ENCODE measurements at regions not wholly inside any gene's neighbourhood (a gene's known extent, or its start where the extent isn't known, plus 50 kb on each side); places are given as distances from the start of the nearest gene placed in this dataset.

- H3K4me1 ChIP-seq (ENCODE audit: control insufficient read depth, insufficient read depth, low read length), result no peaks in the 10 kb centered on the region
- H2BK15ac ChIP-seq (ENCODE audit: low read depth, low read length), result no peak overlapping the region
- no peaks in the 10 kb centered on the region for H3K36me3 ChIP-seq (ENCODE audit: control insufficient read depth, insufficient read depth, low read length)
- ATAC-seq (ENCODE audit: low read depth) (no peak), DNase-seq (no peak)
- H3K4ac ChIP-seq (ENCODE audit: low read depth, low read length), result no peak overlapping the region
- no peak overlapping the region for H3K23ac ChIP-seq (ENCODE audit: low read depth, low read length)
- H2BK20ac ChIP-seq (ENCODE audit: low read depth, low read length), result no peak overlapping the region
- no peak overlapping the region for H3K27ac ChIP-seq (ENCODE audit: insufficient read depth, low read length)
- no peak overlapping the region for H2BK120ac ChIP-seq (ENCODE audit: low read depth, low read length)
- no TSS peak for BruUV-seq (replicated peaks)
- H2AFZ ChIP-seq (replicated peaks; ENCODE audit: low read length, poor library complexity), result no peak overlapping the region
- H4K8ac ChIP-seq (ENCODE audit: low read depth in 2 of 2, low read length in 2 of 2), result no peak overlapping the region
- intact Hi-C loops (cut with micrococcal nuclease) (no loop called here), dilution Hi-C loops (cut with HindIII; ENCODE audit: low sequenced_read_pairs, unreplicated experiment) (no loop called here), in situ Hi-C loops (cut with MboI; ENCODE audit: low sequenced_read_pairs) (no loop called here)
- H3K9me3 ChIP-seq (ENCODE audit: control insufficient read depth, insufficient read depth, low read length), result no peaks in the 10 kb centered on the region
- H4K20me1 ChIP-seq (ENCODE audit: insufficient read depth, low read length), result no peaks in the 10 kb centered on the region
- H4K5ac ChIP-seq (ENCODE audit: low read depth, low read length), result no peak overlapping the region
- no peak overlapping the region for H2AK5ac ChIP-seq (ENCODE audit: low read depth, low read length)
- no peaks in the 10 kb centered on the region for H3K9me1 ChIP-seq (ENCODE audit: insufficient read depth, low read length)
- no peak overlapping the region for H3K56ac ChIP-seq (ENCODE audit: extremely low read depth, insufficient read depth, low read length)
- no peak overlapping the region for H3K18ac ChIP-seq (ENCODE audit: low read depth, low read length)
- CTCF ChIA-PET, result no interaction called here
- TF ChIP-seq FOS (IDR thresholded peaks at IDR 0.05; ENCODE audit: low read depth, low read length) (no peak), CHD1 (IDR thresholded peaks at IDR 0.05; ENCODE audit: low read depth, low read length) (no peak), MAZ (IDR thresholded peaks at IDR 0.05; ENCODE audit: borderline replicate concordance, low read depth, low read length) (no peak), RCOR1 (IDR thresholded peaks at IDR 0.05; ENCODE audit: insufficient replicate concordance, low read length) (no peak), SMC3 (IDR thresholded peaks at IDR 0.05; ENCODE audit: low read depth, low read length) (no peak), RFX5 (IDR thresholded peaks at IDR 0.05; ENCODE audit: low read depth, low read length) (no peak), NFE2L2 (IDR thresholded peaks at IDR 0.05; ENCODE audit: low read depth, low read length) (no peak)
- TF ChIP-seq, protein P1, sequence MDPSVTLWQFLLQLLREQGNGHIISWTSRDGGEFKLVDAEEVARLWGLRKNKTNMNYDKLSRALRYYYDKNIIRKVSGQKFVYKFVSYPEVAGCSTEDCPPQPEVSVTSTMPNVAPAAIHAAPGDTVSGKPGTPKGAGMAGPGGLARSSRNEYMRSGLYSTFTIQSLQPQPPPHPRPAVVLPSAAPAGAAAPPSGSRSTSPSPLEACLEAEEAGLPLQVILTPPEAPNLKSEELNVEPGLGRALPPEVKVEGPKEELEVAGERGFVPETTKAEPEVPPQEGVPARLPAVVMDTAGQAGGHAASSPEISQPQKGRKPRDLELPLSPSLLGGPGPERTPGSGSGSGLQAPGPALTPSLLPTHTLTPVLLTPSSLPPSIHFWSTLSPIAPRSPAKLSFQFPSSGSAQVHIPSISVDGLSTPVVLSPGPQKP (IDR thresholded peaks at IDR 0.05; ENCODE audit: borderline replicate concordance, low read depth, low read length), result no peak
- no peak overlapping the region for H3K9ac ChIP-seq (ENCODE audit: low read depth, low read length)
- no peak overlapping the region for H2AK9ac ChIP-seq (replicated peaks; ENCODE audit: low read depth, low read length, poor library complexity)
- no peaks in the 10 kb centered on the region for H3K79me1 ChIP-seq (ENCODE audit: low read depth in 1 of 2, low read length in 2 of 2)
- H4K91ac ChIP-seq (ENCODE audit: insufficient read depth, low read depth, low read length), result no peak overlapping the region
- H3K27me3 ChIP-seq (ENCODE audit: control insufficient read depth, insufficient read depth, low read length), result no peaks in the 10 kb centered on the region
- H2BK5ac ChIP-seq (ENCODE audit: low read depth, low read length, poor library complexity, severe bottlenecking), result no peak overlapping the region
- POLR2A ChIA-PET (ENCODE audit: unreplicated experiment), result no interaction called here
- WGBS, 2 experiments (ENCODE audit: extremely low coverage in 2 of 2, insufficient read length in 1 of 2), result no CpG with 5 or more reads among the region's 5 CpGs
- no peak overlapping the region for H3K4me3 ChIP-seq (ENCODE audit: insufficient read depth, low read depth, low read length)
- H3K14ac ChIP-seq (replicated peaks; ENCODE audit: low read depth, low read length), result no peak overlapping the region
- no peak overlapping the region for H3K4me2 ChIP-seq (ENCODE audit: low read depth, low read length)
These were observed 421.0 kb downstream of the ADGRL2 start for GRCh38 chr1:82221721-82222120.
